Endothelial cell of umbilical vein (primary cell): ENCODE measurements at regions not wholly inside any gene's neighbourhood (a gene's known extent, or its start where the extent isn't known, plus 50 kb on each side); places are given as distances from the start of the nearest gene placed in this dataset.

ENCODE experiments used
- BruUV-seq: library from RNA; stranded (reverse); fragments of 400-500 nt; replicated peaks from 2 replicates; lab custom pipeline; 2021; lab: Mats Ljungman, UMichigan
- CTCF ChIA-PET: fragments of 300-600, 350-600 bp; sonication (Branson Sonifier 250); formaldehyde crosslinking; loops from one replicate; lab custom pipeline; 2021; ENCODE audit warnings: antibody characterized with exemption, inconsistent platforms; lab: Charles Lee
- POLR2A ChIA-PET: fragments of 300-600, 350-600 bp; sonication (Branson Sonifier 250); formaldehyde crosslinking; loops from one replicate; lab custom pipeline; 2021; ENCODE audit warnings: antibody characterized with exemption, inconsistent platforms; lab: Charles Lee
- DNase-seq: peaks from one replicate; pipeline ENCODE4 v3.0.0-alpha.2; 2011; ENCODE audit warnings: low read depth, low spot score
- FAIRE-seq: peaks from 2 replicates; lab custom pipeline; 2011; peaks lifted over from hg19 to GRCh38; lab: Jason Lieb, UNC
- H2AFZ ChIP-seq: 2 replicates; pipeline ENCODE4 v1.6.0; 2012; ENCODE audit warnings: low read depth, low read length, control low read depth, inconsistent platforms
- H3K27ac ChIP-seq: 2 replicates; pipeline ENCODE4 v1.5.1; 2011; ENCODE audit warnings: low read depth, mild to moderate bottlenecking, control low read depth, low read length, moderate library complexity; ENCODE audit not compliant: insufficient read depth
- H3K27me3 ChIP-seq, 2 experiments: 2 replicates each; pipeline versions ENCODE4 v1.6.0 to v1.6.1; 2011; ENCODE audit warnings: low read length in 2 of 2, mixed read lengths in 1 of 2; ENCODE audit not compliant: control insufficient read depth in 2 of 2, insufficient read depth in 2 of 2
- H3K36me3 ChIP-seq, 2 experiments: 2 replicates in 1 of 2; 3 replicates in 1 of 2; pipeline ENCODE4 v1.5.1; 2011; ENCODE audit warnings: low read length in 2 of 2, mild to moderate bottlenecking in 1 of 2, moderate library complexity in 1 of 2; ENCODE audit not compliant: control insufficient read depth in 2 of 2, insufficient read depth in 2 of 2; ENCODE audit errors: extremely low read depth in 1 of 2
- H3K4me1 ChIP-seq: 3 replicates; pipeline ENCODE4 v1.5.1; 2011; ENCODE audit warnings: mild to moderate bottlenecking, low read length; ENCODE audit not compliant: control insufficient read depth, insufficient read depth; ENCODE audit errors: extremely low read depth
- H3K4me2 ChIP-seq: 2 replicates; pipeline ENCODE4 v1.6.1; 2011; ENCODE audit warnings: low read length, control low read depth, mixed read lengths; ENCODE audit not compliant: insufficient read depth
- H3K4me3 ChIP-seq, 3 experiments: fragments of 200-600 bp in 1 of 3; sonication (generic), shearing (Covaris generic) in 1 of 3; replicated peaks in 1 of 3; 2 replicates each; pipeline ENCODE4 v1.5.1; 2011 to 2016; ENCODE audit warnings: control low read depth in 3 of 3, low read length in 3 of 3, mild to moderate bottlenecking in 2 of 3, inconsistent platforms in 1 of 3, low read depth in 1 of 3, moderate library complexity in 1 of 3; ENCODE audit not compliant: insufficient read depth in 1 of 3
- H3K79me2 ChIP-seq: 2 replicates; pipeline ENCODE4 v1.6.0; 2012; ENCODE audit warnings: low read length, inconsistent platforms; ENCODE audit not compliant: control insufficient read depth, insufficient read depth
- H3K9ac ChIP-seq: replicated peaks from 2 replicates; pipeline ENCODE3; 2011; ENCODE audit warnings: low read length, control low read depth; ENCODE audit not compliant: insufficient read depth; ENCODE audit errors: extremely low read depth
- H3K9me1 ChIP-seq: replicated peaks from 3 replicates; pipeline ENCODE4 v1.6.0; 2011; ENCODE audit warnings: mild to moderate bottlenecking, low read length; ENCODE audit not compliant: control insufficient read depth, insufficient read depth; ENCODE audit errors: extremely low read depth
- H3K9me3 ChIP-seq: replicated peaks from 2 replicates; pipeline ENCODE4 v1.5.1; 2012; ENCODE audit warnings: low read length, inconsistent platforms; ENCODE audit not compliant: control insufficient read depth, insufficient read depth
- H4K20me1 ChIP-seq: replicated peaks from 2 replicates; pipeline ENCODE3; 2011; ENCODE audit warnings: mild to moderate bottlenecking, low read length; ENCODE audit not compliant: control insufficient read depth, insufficient read depth; ENCODE audit errors: extremely low read depth
- CTCF ChIP-seq, 2 donors: IDR thresholded peaks; 1 replicate in 1 of 2; 2 replicates in 1 of 2; pipeline ENCODE4 v1.5.1; 2011; ENCODE audit warnings: low read length in 2 of 2, mild to moderate bottlenecking in 2 of 2, moderate library complexity in 2 of 2, control low read depth in 1 of 2, inconsistent platforms in 1 of 2, low read depth in 1 of 2; ENCODE audit not compliant: insufficient read depth in 1 of 2; ENCODE audit errors: extremely low read depth in 1 of 2
- EZH2 ChIP-seq: IDR thresholded peaks from 2 replicates; pipeline ENCODE4 v1.6.1; 2012; ENCODE audit warnings: borderline replicate concordance, low read depth, mild to moderate bottlenecking, moderate library complexity, low read length, inconsistent platforms; ENCODE audit not compliant: severe bottlenecking
- FOS ChIP-seq: IDR thresholded peaks from 2 replicates; pipeline ENCODE4 v1.6.1; 2011; ENCODE audit warnings: mild to moderate bottlenecking, low read length, moderate library complexity, borderline replicate concordance; ENCODE audit not compliant: insufficient read depth
- GATA2 ChIP-seq: IDR thresholded peaks from 2 replicates; pipeline ENCODE4 v1.7.0; 2011; ENCODE audit warnings: low read depth, mild to moderate bottlenecking, moderate library complexity, mixed read lengths, low read length; ENCODE audit not compliant: insufficient read length, insufficient read depth
- JUN ChIP-seq: IDR thresholded peaks from 2 replicates; pipeline ENCODE4 v1.6.1; 2011; ENCODE audit warnings: borderline replicate concordance, low read depth; ENCODE audit not compliant: insufficient read length, insufficient read depth
- MAX ChIP-seq: IDR thresholded peaks from 2 replicates; pipeline ENCODE4 v1.6.1; 2011; ENCODE audit not compliant: insufficient read depth, insufficient read length
- MYC ChIP-seq: IDR thresholded peaks from one replicate; pipeline ENCODE4 v1.6.1; 2011; ENCODE audit warnings: mild to moderate bottlenecking, low read depth, low read length
- POLR2A ChIP-seq: IDR thresholded peaks from 2 replicates; pipeline ENCODE4 v1.6.1; 2012; ENCODE audit warnings: low read depth, mild to moderate bottlenecking, control low read depth, low read length
- POLR2AphosphoS5 ChIP-seq: IDR thresholded peaks from 2 replicates; pipeline ENCODE4 v1.6.1; 2012; ENCODE audit warnings: low read depth, mild to moderate bottlenecking, control low read depth, low read length, moderate library complexity; ENCODE audit not compliant: insufficient read depth
- dilution Hi-C: fragments of 300-500 bp; cut with MboI; formaldehyde crosslinking; loops from one replicate; pipeline ENCODE4 v1.15.0; 2019; ENCODE audit warnings: low sequenced_read_pairs; ENCODE audit not compliant: extremely low pct_ligation_motif_present
- intact Hi-C: fragments of 100-400 bp; cut with micrococcal nuclease; formaldehyde crosslinking; loops from one replicate; pipeline ENCODE4 v1.10.0; 2022

GRCh38 chr2:8096484-8096883 lies 585.4 kb upstream of the ID2 start:
- no peak for DNase-seq
- H3K9ac ChIP-seq = no peak overlapping the region
- H4K20me1 ChIP-seq = no peaks in the 10 kb centered on the region
- no peak overlapping the region for H3K4me3 ChIP-seq
- ChIA-PET POLR2A (interaction anchor here (1.4 kb wide), 1 partner anchor 586 kb away, joined by 3 read pairs; the partner anchor contains the start of gene ID2), CTCF (no interaction called here)
- no TSS peak for BruUV-seq
- H3K79me2 ChIP-seq = no peaks in the 10 kb centered on the region
- H3K9me1 ChIP-seq = no peaks in the 10 kb centered on the region
- H3K36me3 ChIP-seq = no peaks in the 10 kb centered on the region
- H3K4me2 ChIP-seq = no peak overlapping the region
- H3K27ac ChIP-seq = no peak overlapping the region
- dilution Hi-C loops = no loop called here
- H3K4me1 ChIP-seq = no peaks in the 10 kb centered on the region
- H3K27me3 ChIP-seq = no peaks in the 10 kb centered on the region
- H3K9me3 ChIP-seq = no peaks in the 10 kb centered on the region
- no peak for TF ChIP-seq CTCF (IDR thresholded peaks at IDR 0.05; ENCODE audit: extremely low read depth in 1 of 2, insufficient read depth in 1 of 2, low read depth in 1 of 2, low read length in 2 of 2)
- TF ChIP-seq GATA2 = no peak
- FAIRE-seq = no peak
- intact Hi-C loops = no loop called here
- H2AFZ ChIP-seq = no peak overlapping the region

- H3K4me1 ChIP-seq = no peaks in the 10 kb centered on the region
- no peaks in the 10 kb centered on the region for H3K9me3 ChIP-seq
- BruUV-seq = no TSS peak
- H3K9me1 ChIP-seq = no peaks in the 10 kb centered on the region
- H3K27me3 ChIP-seq = no peaks in the 10 kb centered on the region
- TF ChIP-seq EZH2 (no peak), FOS (no peak), CTCF (IDR thresholded peaks at IDR 0.05; ENCODE audit: extremely low read depth in 1 of 2, insufficient read depth in 1 of 2, low read depth in 1 of 2, low read length in 2 of 2) (no peak), MYC (no peak), JUN (no peak), POLR2A (no peak), GATA2 (no peak), MAX (no peak), POLR2AphosphoS5 (no peak)
- intact Hi-C loops (no loop called here), dilution Hi-C loops (no loop called here)
- no peak overlapping the region for H3K4me3 ChIP-seq
- no peak overlapping the region for H3K27ac ChIP-seq
- no peaks in the 10 kb centered on the region for H3K79me2 ChIP-seq
- no peak overlapping the region for H3K4me2 ChIP-seq
- no peak overlapping the region for H3K9ac ChIP-seq
- DNase-seq (no peak), FAIRE-seq (no peak)
- H2AFZ ChIP-seq = no peak overlapping the region
- H4K20me1 ChIP-seq = no peaks in the 10 kb centered on the region
- POLR2A ChIA-PET = no interaction called here
- no peaks in the 10 kb centered on the region for H3K36me3 ChIP-seq
- CTCF ChIA-PET = no interaction called here
Observed at GRCh38 chr2:8098476-8099266, 583.2 kb upstream of the ID2 start.
